Activated T-cell treated with anti-CD3 and anti-CD28 coated beads, Interleukin-2, amount 50 U/mL, for 4 hours (primary cell): ENCODE measurements at regions not wholly inside any gene's neighbourhood (a gene's known extent, or its start where the extent isn't known, plus 50 kb on each side); places are given as distances from the start of the nearest gene placed in this dataset.

Experiments used
- ATAC-seq, 2 donors: fragments of 200-7000 bp; cut with Tn5 transposase; one replicate each; pipeline ENCODE4 v1.10.0; 2021
- DNase-seq: peaks from one replicate; pipeline ENCODE4 v3.0.0-alpha.2; 2020
- H3K27me3 Mint-ChIP-seq: one replicate; pipeline ENCODE4 v1.8.0; 2021; ENCODE audit warnings: low read depth, mixed read lengths
- H3K36me3 Mint-ChIP-seq: one replicate; pipeline ENCODE4 v1.8.0; 2022; ENCODE audit warnings: mixed read lengths; ENCODE audit not compliant: insufficient read depth
- H3K4me1 Mint-ChIP-seq: one replicate; pipeline ENCODE4 v1.8.0; 2021; ENCODE audit warnings: low read depth, mixed read lengths
- H3K4me3 Mint-ChIP-seq: one replicate; pipeline ENCODE4 v1.8.0; 2021; ENCODE audit warnings: mild to moderate bottlenecking, moderate library complexity, mixed read lengths
- H3K9me3 Mint-ChIP-seq: one replicate; pipeline ENCODE4 v1.8.0; 2021; ENCODE audit warnings: mixed read lengths

GRCh38 chr7:98679741-98680140, 62.7 kb downstream of the NPTX2 start:
- no peaks in the 10 kb centered on the region for H3K36me3 Mint-ChIP-seq
- no peak overlapping the region for H3K4me3 Mint-ChIP-seq
- peaks cover 1% of the 10 kb centered on the region for H3K9me3 Mint-ChIP-seq
- DNase-seq: no peak
- peaks cover 18% of the 10 kb centered on the region for H3K27me3 Mint-ChIP-seq
- no peaks in the 10 kb centered on the region for H3K4me1 Mint-ChIP-seq
- no peak for ATAC-seq

GRCh38 chr7:98681511-98681910, 64.4 kb downstream of the NPTX2 start:
- H3K9me3 Mint-ChIP-seq: peaks cover 9% of the 10 kb centered on the region
- DNase-seq (no peak), ATAC-seq (no peak)
- no peaks in the 10 kb centered on the region for H3K4me1 Mint-ChIP-seq
- H3K4me3 Mint-ChIP-seq: no peak overlapping the region
- H3K36me3 Mint-ChIP-seq: no peaks in the 10 kb centered on the region
- peaks cover 18% of the 10 kb centered on the region for H3K27me3 Mint-ChIP-seq

GRCh38 chr7:98681951-98682350, 64.9 kb downstream of the NPTX2 start:
- H3K27me3 Mint-ChIP-seq: peaks cover 18% of the 10 kb centered on the region
- no peaks in the 10 kb centered on the region for H3K4me1 Mint-ChIP-seq
- no peaks in the 10 kb centered on the region for H3K36me3 Mint-ChIP-seq
- H3K9me3 Mint-ChIP-seq: peaks cover 12% of the 10 kb centered on the region
- DNase-seq (no peak), ATAC-seq (no peak)
- H3K4me3 Mint-ChIP-seq: no peak overlapping the region

- peaks cover 18% of the 10 kb centered on the region for H3K27me3 Mint-ChIP-seq
- DNase-seq (no peak), ATAC-seq (no peak)
- H3K4me3 Mint-ChIP-seq: no peak overlapping the region
- no peaks in the 10 kb centered on the region for H3K4me1 Mint-ChIP-seq
- H3K36me3 Mint-ChIP-seq: no peaks in the 10 kb centered on the region
- H3K9me3 Mint-ChIP-seq: peaks cover 17% of the 10 kb centered on the region
These were observed 66.4 kb downstream of the NPTX2 start for GRCh38 chr7:98683514-98683913.

GRCh38 chr7:98685541-98685940, 68.5 kb downstream of the NPTX2 start:
- H3K27me3 Mint-ChIP-seq: peaks cover 12% of the 10 kb centered on the region
- H3K9me3 Mint-ChIP-seq: peaks cover 23% of the 10 kb centered on the region
- H3K4me3 Mint-ChIP-seq: no peak overlapping the region
- no peaks in the 10 kb centered on the region for H3K4me1 Mint-ChIP-seq
- ATAC-seq (no peak), DNase-seq (no peak)
- H3K36me3 Mint-ChIP-seq: no peaks in the 10 kb centered on the region

- Mint-ChIP-seq H3K4me3 (no peak overlapping the region), H3K27me3 (peaks cover 7% of the 10 kb centered on the region)
These were observed 69.5 kb downstream of the NPTX2 start for GRCh38 chr7:98686466-98687080.

DNA sequence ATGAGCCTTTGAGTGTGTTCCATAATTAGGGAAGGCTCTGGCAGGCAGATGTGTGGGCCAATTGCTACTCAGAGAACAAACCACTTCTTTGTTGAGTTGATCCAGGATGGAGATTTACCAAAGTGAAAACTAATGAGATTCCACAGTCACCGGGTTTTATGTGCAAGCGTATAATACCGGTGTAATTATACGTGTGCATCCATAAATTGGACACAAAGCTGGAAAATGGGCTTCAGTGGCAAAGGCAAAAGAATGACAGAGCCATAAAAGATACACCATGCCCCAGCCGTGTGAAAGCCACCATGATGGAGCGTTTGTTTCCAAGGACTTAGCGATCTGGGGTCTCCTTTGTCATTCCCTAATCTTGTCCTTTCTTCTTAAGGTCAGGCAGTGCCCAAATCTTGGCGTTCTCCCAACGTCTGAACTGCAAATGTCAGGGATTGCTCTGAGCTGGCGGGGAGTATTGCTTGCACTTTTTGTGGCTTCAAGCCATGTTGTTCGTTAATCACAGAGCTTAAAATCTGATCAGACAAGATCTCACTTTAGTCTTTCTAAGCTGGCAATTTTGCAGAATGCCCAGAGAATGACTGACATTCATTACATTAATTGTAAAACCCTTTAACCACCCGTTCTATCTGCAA, 70.1 kb downstream of the NPTX2 start:
- H3K9me3 Mint-ChIP-seq: peaks cover 27% of the 10 kb centered on the region
- DNase-seq (no peak), ATAC-seq (no peak)
- no peaks in the 10 kb centered on the region for H3K36me3 Mint-ChIP-seq
- peaks cover 2% of the 10 kb centered on the region for H3K27me3 Mint-ChIP-seq
- no peaks in the 10 kb centered on the region for H3K4me1 Mint-ChIP-seq
- no peak overlapping the region for H3K4me3 Mint-ChIP-seq

More at GRCh38 chr7:98686466-98687080, 69.5 kb downstream of the NPTX2 start:
- no peak for ATAC-seq
- DNase-seq: no peak
- Mint-ChIP-seq H3K9me3 (peaks cover 23% of the 10 kb centered on the region), H3K4me1 (no peaks in the 10 kb centered on the region), H3K36me3 (no peaks in the 10 kb centered on the region)

- Mint-ChIP-seq H3K36me3 (no peaks in the 10 kb centered on the region), H3K4me3 (no peak overlapping the region), H3K4me1 (no peaks in the 10 kb centered on the region), H3K27me3 (no peaks in the 10 kb centered on the region), H3K9me3 (peaks cover 24% of the 10 kb centered on the region)
- DNase-seq: no peak
- no peak for ATAC-seq
These were observed 74.5 kb downstream of the NPTX2 start for GRCh38 chr7:98691619-98692018.

DNA sequence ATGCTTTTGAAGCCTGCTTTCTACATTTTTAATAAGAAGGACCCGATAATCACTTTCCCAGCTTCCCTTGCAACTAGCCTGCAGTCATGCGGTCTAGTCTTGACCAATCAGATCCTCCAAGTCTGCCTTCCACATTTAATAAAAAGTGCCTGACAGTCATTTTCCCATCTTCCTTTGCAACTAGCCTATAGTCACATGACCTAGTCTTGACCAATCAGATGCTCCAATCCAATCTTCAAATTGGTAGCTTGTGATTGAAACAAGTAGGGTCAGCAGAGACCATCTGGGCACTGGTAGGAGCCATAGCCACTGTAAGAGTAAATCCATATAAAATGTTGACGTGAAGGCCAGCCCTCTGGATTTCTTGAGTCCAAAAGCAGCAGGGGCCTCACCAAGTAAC, 80.0 kb downstream of the NPTX2 start:
- ATAC-seq (no peak), DNase-seq (no peak)
- H3K9me3 Mint-ChIP-seq: peaks cover 13% of the 10 kb centered on the region
- H3K4me1 Mint-ChIP-seq: no peaks in the 10 kb centered on the region
- H3K4me3 Mint-ChIP-seq: no peak overlapping the region
- peaks cover 2% of the 10 kb centered on the region for H3K27me3 Mint-ChIP-seq
- no peaks in the 10 kb centered on the region for H3K36me3 Mint-ChIP-seq

- ATAC-seq (no peak), DNase-seq (no peak)
- no peak overlapping the region for H3K4me3 Mint-ChIP-seq
- no peaks in the 10 kb centered on the region for H3K36me3 Mint-ChIP-seq
- no peaks in the 10 kb centered on the region for H3K4me1 Mint-ChIP-seq
- H3K9me3 Mint-ChIP-seq: peaks cover 13% of the 10 kb centered on the region
- peaks cover 2% of the 10 kb centered on the region for H3K27me3 Mint-ChIP-seq
These were observed 80.6 kb downstream of the NPTX2 start for GRCh38 chr7:98697485-98698240.

- Mint-ChIP-seq H3K36me3 (no peaks in the 10 kb centered on the region), H3K4me1 (no peaks in the 10 kb centered on the region), H3K9me3 (peaks cover 8% of the 10 kb centered on the region), H3K27me3 (peaks cover 2% of the 10 kb centered on the region), H3K4me3 (no peak overlapping the region)
- no peak for ATAC-seq
- DNase-seq: no peak
These were observed 81.9 kb downstream of the NPTX2 start for GRCh38 chr7:98698976-98699375.

DNA sequence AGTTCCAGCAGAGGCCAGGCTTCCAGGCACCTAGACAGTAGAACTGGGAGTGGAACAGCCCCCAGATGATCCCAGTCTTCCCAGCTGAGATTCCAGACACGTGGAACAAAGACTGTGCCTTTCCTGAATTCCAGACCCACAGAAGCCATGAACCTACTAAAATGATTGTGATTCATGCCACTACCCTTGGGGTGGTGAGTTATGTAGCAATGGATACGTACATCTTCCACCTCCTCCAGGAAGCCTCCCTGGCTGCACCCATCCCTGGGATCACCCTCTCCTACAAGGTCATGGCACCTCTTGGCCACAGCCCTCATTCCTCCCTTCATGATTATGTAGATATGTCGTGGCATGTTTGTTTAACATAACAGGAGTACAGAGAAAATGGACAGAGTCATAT, 83.4 kb downstream of the NPTX2 start:
- DNase-seq (no peak), ATAC-seq (no peak)
- no peaks in the 10 kb centered on the region for H3K36me3 Mint-ChIP-seq
- H3K9me3 Mint-ChIP-seq: peaks cover 6% of the 10 kb centered on the region
- H3K4me3 Mint-ChIP-seq: no peak overlapping the region
- peaks cover 6% of the 10 kb centered on the region for H3K27me3 Mint-ChIP-seq
- no peaks in the 10 kb centered on the region for H3K4me1 Mint-ChIP-seq

DNA sequence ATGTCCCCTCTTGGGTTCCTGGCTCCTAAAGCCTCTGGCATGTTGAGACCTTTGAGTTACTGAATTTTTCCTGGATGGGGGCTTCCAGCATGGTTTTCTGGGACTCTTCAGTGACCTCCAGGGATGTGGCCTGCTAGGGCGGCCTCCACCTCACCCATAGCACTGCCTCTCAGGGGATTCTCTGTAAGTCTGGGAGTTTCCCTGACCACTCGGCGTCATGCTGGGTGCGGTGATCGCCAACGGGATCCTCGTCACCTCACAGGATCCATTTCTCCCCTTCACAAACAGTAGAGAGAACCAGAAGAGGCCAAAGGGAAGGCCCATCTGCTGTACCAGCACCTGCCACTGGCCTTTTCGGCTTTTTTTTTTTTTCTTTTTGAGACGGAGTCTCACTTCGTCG, 84.3 kb downstream of the NPTX2 start:
- DNase-seq: no peak
- Mint-ChIP-seq H3K4me1 (no peaks in the 10 kb centered on the region), H3K4me3 (no peak overlapping the region), H3K36me3 (no peaks in the 10 kb centered on the region), H3K9me3 (peaks cover 6% of the 10 kb centered on the region), H3K27me3 (peaks cover 10% of the 10 kb centered on the region)
- ATAC-seq: no peak

- peaks cover 10% of the 10 kb centered on the region for H3K27me3 Mint-ChIP-seq
- H3K36me3 Mint-ChIP-seq: no peaks in the 10 kb centered on the region
- H3K9me3 Mint-ChIP-seq: peaks cover 4% of the 10 kb centered on the region
- ATAC-seq: no peak
- H3K4me1 Mint-ChIP-seq: no peaks in the 10 kb centered on the region
- H3K4me3 Mint-ChIP-seq: no peak overlapping the region
- DNase-seq: no peak
These were observed 84.9 kb downstream of the NPTX2 start for GRCh38 chr7:98702021-98702420.

DNA sequence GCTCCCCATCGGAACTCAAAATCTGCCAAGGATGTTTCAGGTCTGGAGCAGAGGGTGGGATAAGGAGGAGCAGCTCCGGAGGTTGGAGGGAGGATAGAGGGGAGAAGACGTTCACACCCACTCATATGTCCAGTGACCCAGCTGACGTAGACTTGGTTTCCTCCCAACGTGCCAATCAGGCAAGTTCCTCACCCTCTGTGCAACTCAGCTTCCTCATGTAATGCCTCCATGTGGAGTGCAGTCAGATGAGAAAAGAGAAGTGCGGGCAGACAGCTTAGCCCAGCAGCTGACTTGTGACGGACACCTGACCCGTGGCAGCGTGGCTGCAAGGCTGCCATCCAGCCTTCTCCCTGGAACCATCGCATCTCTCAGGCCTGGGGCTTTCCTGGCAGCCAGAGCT, 86.8 kb downstream of the NPTX2 start:
- no peak for ATAC-seq
- Mint-ChIP-seq H3K36me3 (no peaks in the 10 kb centered on the region), H3K4me3 (no peak overlapping the region), H3K27me3 (peaks cover 10% of the 10 kb centered on the region), H3K9me3 (no peaks in the 10 kb centered on the region), H3K4me1 (no peaks in the 10 kb centered on the region)
- DNase-seq: no peak
